ENCODE measurements at regions not wholly inside any gene's neighbourhood (a gene's known extent, or its start where the extent isn't known, plus 50 kb on each side); places are given as distances from the start of the nearest gene placed in this dataset.

GRCh38 chr3:10741891-10742671 lies 73.9 kb upstream of the SLC6A11 start:
- TF ChIP-seq MAX (CRISPR knock-in tag; IDR thresholded peaks at IDR 0.05) (no peak), CTCF (IDR thresholded peaks at IDR 0.05) (no peak), FOXK1 (CRISPR knock-in tag; IDR thresholded peaks at IDR 0.05) (no peak), ATF3 (CRISPR knock-in tag; conservative IDR thresholded peaks at IDR 0.05) (no peak), MXD4 (CRISPR knock-in tag; IDR thresholded peaks at IDR 0.05; ENCODE audit: borderline replicate concordance) (no peak)
